NCI-H526 (cell line): ENCODE measurements at regions not wholly inside any gene's neighbourhood (a gene's known extent, or its start where the extent isn't known, plus 50 kb on each side); places are given as distances from the start of the nearest gene placed in this dataset.
A peak's percentile ranks its signal among the peaks of the same experiment; 100 is the strongest.
"Not testable (repeated sequence)": the region's sequence is repeated elsewhere in the genome, so short reads cannot be mapped to it uniquely, and the experiment has no call there.

Source experiments
- DNase-seq, 2 experiments: peaks; one replicate each; lab custom pipeline; 2025; lab: John Stamatoyannopoulos, UW

DNA sequence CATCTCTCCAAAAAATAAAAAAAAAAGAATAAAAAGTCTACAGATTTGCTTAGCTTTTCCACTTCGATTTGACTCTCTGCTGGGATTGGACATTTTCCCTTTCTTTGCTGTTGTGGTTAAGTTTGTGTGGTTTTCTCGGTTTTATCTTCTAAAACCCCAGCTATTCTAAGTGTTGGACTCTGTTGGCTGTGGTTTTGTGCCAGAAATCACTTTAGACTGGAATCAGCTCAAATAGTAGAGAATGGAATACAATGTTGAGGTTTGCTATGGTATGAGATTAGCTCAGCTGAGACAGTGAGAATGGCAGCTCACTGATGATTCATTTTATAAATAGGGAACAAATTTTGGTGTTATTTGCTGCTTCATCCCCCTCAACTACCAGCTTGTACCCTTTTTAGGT, 116.0 kb downstream of the BUB3 start:
- DNase-seq: no peak

DNA sequence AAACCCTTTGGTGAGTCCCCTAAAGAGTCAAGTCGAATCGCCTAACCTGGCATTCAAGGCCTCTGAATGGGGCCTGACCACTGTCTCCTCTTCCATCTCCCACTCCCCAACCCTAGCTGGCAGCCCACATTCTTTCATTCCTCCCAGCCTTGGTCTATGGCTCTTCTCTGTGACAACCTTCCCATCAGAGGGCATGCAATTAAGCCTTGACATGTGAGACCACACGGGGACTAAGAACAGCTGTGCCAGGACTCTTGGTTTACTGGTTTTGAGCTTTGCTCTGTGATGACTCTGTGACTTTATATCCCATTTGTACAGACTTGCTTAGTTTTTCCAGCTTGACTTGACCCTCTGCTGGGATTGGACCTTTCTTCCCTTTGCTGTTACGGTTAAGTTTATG, 116.6 kb downstream of the BUB3 start:
- DNase-seq: no peak

DNA sequence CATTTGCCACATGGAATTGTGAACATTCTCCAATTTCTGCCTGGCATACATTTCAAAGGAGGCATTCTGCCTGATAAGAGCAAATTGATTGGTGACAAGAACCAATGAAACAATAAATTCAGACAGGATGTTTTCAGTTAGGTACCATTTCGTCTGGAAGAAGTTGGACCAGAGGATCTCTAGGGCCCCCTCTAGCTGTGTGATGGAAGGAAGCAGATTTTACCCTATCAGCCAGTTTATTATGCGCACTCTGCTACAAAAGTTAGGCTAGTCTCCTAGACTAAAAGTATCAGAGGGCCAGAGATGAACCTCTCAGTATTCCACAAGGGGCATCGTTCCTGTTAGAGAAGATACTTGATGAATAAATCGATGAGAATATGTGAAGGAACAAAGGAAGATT, 118.0 kb downstream of the BUB3 start:
- DNase-seq: no peak

DNA sequence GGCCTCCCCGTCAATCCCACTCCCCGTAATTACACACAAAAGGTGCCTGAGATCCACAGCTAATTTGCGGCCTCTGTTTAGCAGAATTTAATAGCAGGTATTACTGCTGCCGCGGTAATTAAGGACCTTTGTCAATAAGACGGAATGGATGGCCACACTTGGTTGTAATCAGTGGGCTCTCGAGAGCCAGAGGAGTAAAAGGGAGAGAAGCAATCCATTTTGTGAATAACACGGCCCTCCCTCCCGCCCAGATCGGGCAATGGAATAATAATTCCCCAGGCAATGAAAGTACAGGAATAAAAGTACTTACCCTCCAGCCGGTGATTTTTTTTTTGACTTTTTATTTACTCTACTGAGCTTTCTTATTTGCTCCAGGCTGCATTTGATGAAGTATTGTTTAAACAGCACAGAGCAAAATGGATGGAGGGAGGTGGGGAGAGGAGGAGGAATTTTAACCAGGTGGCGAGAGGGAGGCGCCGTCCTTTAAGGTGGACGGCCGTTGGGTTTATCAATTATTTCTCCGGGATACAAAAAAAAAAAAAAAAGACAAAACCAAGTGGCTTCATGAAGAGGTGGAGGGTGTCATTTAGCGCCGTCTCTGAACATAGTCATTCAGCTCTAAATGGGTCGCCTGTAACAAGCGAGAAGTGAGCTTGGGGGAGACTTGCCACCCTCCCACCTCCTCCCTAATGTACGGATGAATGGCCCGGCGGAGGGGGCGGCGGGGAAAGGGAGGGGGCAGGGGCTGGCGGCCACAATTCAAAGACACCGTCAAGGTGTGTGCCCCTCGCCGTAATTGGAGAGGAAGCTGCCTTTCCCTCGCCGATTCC, 120.3 kb downstream of the BUB3 start:
- no peak for DNase-seq

DNA sequence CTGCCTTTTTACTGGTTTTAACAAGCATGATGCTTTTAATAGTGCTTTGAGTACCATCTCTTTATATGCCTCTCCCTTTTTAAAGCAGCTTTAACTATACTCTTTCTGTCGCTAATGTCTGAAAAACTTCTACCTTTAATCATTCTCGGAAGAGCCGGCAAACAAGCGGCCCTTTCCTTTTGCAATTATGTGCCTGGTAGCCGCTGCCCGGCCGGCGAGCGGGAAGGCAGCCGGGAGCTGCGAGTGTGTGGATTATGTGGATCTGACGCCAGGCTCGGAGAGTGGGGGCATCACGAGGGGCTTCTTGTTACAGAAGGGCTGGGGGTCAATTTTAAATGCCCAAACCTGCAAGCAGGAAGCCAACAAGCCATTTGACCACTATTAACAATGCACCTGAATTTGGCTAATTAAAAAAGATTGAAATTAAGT, 120.9 kb downstream of the BUB3 start:
- no peak for DNase-seq

DNA sequence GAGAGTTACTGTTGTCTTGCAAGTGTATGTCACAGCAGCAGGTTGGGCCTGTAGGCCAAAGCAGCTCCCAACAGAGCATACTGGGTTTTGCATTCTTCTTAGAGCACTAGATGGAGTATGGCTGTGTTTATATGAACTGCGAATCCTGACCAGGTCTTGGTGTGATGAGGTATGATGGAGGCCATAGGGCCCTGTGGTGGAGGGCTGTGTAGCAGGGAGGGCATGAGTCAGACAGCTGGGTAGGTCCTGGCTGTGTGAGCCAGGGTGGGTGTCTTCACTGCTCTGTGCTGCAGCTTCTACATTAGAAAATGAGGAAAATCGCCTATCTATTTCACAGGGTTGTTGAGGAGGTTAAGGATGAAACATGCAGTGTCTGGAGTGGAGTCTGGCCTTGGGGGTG, 124.2 kb downstream of the BUB3 start:
- no peak for DNase-seq

DNA sequence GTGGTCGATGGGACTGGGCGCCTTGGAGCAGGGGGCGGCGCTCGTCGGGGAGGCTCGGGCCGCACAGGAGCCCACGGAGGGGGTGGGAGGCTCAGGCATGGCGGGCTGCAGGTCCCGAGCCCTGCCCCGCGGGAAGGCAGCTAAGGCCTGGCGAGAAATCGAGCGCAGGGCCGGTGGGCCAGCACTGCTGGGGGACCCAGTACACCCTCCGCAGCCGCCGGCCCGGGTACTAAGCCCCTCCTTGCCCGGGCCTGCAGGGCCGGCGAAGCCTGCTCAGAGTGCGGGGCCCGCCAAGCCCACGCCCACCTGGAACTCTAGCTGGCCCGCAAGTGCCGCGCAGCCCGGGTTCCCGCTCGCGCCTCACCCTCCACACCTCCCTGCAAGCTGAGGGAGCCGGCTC, 129.2 kb downstream of the BUB3 start:
- not testable (repeated sequence) for DNase-seq

DNA sequence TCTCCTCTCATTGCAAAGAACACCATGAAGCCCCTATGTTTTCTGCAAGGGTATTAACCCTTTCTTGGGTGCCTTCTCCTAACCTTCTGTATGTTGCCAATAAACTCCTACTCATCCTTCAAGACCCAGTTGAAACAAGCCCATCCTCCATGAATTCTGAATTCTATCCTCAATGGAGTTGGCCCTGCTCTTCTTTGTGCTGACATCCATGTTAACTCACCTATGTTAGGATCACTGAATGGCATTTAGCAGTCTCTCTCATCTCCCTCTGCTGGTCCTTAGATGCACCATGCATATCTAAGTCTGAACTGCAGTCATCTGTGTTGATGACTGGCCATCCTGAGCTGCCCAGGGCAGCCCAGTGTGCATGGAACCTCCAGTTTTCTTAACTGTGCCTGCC, 129.8 kb downstream of the BUB3 start:
- peak; percentile 28 to 68 for DNase-seq

DNA sequence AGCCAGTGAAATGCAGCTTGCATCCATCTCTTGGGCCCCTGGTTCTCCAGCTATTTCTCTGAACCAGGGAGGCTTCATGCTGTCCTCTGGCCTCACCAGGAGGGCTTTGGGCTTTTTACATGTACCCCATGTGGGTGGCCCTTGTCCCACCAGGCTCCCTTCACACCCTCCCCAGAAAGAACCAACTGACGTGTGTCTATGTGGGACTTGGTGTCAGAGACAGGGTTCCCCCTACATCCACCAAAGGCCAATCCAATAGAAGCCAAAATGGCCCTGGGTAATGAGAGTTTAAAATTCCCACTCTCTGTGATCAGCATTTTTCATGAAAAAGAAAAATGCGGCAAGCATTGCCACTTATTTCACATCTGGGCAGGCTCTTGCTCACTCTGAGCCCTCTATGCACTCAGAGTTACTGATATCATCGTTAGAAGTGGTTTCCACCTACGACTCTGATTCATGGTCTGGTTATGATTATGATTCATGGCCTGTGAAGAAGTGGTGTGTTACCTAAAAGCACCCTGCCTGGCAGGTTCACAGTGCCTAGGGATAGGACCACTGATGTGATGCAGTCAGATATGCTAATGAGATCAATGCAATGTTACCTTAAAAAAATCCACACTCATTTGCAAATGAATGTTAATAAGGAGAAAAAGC, 133.5 kb downstream of the BUB3 start:
- DNase-seq: no peak

DNA sequence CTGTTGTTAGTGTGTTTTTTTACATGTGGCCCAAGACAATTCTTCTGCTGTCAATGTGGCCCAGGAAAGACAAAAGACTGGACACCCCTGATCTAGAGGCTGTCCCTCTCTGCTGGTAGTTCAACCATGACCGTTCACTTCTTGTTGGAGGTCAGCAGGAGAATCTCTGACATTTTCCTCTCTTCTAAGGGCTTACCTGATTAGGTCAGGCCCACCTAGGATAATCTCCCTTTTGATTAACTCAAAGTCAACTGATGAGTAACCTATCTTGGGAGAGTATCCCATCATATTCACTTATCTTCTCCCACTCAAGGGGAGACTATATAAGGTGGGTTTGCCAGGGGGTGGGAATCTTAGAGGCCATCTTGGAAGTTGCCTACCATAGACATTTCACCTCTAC, 135.2 kb downstream of the BUB3 start:
- DNase-seq: no peak

DNA sequence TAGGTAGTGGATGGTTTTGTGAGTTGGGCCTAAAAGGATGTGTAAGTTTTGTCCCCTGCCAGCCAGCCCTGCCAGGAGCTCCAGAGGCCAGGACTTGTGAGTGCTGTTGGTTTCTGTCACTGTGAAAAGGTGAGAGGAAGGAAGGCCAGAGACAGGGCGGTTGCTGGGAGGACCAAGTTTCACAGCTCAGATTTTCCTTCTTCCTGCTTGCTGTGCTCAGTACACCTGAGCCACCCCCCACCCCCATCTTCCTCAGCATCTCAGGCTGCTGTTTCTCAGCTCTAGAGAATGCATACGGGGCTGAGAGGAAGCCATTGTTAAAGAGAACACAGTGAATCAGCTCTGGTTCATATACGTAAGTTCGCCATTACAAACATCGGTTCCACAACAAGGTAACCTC, 139.9 kb downstream of the BUB3 start:
- DNase-seq: no peak

DNA sequence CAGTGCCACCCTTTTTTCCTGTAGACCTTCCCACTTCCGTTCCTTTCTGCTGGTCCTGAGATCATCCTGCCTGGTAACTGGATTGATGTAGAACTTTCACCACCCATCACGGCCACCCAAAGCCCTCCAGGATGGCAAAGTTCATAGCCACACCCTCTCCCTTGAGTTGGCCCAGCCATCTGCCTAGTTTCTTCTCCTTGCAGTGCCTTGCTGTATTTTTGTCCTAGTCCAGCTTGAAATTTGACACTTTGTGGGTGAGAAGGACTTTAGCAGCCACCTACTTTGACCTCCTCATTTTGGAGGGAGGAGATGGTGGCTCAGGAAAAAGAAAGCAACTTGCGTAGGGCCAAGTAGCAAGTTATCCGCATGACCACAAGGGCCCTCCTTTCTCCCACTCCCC, 140.7 kb downstream of the BUB3 start:
- no peak for DNase-seq

DNA sequence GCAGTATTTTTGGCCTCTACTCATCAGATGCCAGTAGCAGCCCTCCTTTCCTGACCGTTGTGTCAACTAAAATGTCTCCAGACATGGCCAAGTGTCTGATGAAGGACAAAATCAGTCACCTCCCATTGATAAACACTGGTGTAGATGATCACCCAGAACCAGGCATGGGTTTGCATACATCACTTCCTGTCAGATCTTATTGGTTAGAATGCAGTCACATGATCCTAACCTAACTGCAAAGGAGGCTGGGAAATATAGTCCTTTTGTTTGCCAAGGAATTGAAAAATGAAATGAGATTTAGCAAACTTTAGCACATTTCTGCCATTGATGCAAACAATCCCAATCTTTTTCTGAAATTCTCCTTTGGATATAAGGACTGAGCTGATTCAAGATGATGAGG, 141.4 kb downstream of the BUB3 start:
- DNase-seq: no peak

DNA sequence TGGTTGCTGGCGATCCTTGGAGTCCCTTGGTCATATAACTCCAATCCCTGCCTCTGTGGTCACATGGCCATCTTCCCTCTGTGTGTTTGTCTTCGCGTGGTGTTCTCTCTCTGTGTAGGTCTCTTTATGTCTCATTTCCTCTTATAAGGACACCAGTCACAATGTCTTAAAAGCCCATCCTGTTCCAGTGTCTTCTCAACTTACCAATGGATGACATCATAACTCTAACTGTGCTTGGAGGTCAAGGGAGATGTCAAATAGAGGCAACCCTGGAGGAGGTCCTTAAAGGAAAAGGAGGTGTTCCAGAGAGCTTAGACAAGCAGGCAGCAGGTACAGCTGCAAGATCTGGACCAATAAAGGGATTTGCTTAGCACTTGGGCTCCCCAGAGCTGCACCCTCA, 143.0 kb downstream of the BUB3 start:
- DNase-seq: no peak

DNA sequence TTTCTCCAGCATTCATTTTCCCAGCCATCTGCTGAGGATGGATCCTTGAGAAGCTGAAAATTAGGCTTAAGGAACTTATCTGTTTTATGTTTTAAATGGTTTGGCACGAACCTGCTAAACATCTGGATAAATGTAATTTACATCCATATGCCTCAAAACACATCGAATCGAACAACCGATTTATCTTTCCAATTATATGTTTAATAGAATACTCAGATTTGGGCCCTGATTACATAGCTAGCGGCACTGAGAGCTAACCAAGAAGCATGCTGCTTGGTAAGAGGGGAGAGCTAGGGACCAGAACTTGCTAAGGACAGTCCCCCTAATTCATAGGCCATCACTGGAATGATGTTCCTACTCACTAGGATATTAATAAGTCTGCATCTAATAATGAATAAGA, 144.4 kb downstream of the BUB3 start:
- DNase-seq: no peak

DNA sequence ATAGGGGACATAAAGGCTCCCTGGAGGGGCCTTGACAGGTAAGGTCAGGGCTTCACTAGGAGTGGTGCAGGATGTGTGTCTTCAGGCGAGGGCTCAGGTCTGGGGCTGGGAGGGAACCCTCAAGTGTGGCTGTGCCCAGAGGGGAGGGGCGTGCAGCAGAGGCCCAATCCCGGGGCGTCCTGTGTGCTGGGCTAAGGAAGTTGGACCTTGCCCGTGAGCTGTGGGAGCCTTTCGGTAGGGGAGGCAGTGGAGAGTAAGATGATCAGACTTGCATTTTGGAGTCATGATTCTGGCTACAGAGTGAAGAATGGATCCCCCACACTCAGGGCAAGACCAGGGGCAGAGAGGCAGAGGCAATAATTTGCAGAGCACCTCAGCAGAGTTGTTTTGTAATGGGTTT, 145.4 kb downstream of the BUB3 start:
- no peak for DNase-seq

DNA sequence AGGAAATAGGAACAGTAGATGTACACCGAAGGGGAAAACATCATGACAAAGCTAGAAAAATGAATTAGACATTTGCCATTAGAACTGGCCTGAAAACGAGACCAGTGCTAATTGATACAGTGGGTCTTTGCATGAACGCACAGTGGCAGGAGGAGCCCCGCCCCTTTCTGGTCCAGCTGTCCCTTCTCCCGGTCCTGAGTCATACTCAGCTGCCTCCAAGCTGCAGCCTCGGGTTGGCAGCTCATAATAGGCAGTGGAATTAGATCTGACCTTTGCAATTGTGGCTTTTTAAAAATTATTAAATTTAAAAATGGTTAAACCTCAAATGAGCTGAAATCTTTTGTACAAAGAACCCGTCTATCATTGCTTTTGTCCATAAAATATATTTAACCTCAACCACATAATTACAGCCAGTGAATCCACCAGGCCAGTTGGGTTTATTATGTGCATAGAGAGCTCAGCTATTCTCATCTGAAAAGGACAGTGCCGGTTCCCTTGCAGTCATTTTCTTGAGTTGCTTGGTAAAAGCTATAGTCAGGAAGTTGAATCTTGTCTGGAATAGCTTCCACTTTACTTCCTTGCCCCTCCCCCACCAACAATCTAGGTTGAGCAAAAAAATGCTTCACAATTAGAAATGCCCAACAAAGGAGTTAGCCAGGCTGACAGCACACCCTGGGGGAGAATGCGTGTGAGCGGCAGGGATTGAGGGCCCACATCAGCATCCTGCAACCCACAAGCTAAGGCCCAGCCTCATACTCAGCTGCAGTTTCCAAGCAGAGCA, 147.1 kb downstream of the BUB3 start:
- DNase-seq: peak; percentile 28 to 75

DNA sequence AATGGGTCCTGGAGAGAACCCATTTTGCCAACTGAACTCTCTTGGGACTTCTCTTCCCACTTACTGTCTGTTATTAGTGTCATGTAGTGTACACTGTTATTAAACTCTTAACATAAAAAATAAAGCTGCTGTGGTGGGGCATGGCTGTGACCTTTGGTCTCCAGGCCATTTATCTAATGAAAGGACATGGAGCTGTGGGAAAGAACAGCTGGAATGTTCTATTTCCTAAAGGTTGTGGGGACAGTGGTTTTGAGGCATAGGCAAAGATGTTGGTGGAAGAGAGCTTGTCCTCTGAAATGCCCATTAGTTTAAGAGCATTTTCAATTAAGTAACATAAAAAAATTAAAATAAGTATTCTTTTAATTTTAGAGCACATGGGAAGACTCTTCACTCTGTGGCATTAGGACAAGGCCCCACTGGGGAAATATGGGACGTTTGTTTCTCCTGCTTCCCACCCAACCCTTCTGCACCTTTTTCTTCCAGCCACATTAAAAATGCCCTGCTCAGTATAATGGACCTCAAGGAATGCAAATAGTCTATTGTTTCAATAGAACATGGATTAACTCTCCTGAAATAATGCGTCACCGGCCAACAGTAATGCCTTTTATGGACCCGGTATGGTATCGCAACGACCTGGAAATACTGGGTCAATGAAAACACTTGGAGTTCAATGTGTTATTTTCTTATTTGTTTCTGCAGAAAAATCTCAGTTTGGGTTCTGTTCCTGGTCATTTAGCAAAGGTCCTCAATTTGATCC, 149.6 kb downstream of the BUB3 start:
- DNase-seq: no peak

DNA sequence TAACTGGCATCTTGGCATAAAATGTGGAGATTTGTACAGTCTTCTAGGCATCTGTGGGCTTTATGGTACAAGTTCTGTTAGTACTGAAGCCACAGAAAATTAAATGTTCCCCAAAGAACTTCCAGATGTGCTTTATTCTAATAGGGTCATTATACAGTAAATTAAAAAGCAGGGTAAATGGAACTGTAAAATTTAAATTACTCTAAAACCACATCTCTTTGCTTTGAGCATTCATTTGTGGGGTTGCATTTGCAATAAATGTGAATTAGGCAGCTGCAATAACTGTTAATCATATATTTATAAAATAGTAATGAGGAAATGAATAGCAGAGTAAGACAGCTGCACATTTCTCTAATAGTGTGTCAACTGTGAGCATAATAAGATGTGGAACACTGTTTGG, 151.5 kb downstream of the BUB3 start:
- no peak for DNase-seq

DNA sequence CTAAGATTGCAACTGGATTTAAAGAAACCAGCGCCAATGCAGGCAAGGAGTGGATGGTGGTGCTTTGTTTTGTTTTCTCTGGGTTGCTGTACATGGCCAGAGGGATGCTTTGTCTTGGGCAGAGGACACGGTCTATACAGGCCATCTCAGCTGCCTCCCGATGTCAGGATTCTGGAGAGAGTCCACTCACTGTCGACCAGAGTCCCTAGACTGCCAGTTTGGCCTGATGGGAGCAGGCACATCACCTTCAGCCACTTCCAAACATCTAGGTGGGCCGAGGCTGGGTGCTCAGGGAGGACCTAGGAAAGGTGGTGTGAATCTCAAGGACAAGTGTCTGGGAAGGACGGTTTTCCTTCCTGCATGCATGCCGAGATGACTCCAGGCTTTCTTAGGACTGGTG, 152.1 kb downstream of the BUB3 start:
- no peak for DNase-seq

DNA sequence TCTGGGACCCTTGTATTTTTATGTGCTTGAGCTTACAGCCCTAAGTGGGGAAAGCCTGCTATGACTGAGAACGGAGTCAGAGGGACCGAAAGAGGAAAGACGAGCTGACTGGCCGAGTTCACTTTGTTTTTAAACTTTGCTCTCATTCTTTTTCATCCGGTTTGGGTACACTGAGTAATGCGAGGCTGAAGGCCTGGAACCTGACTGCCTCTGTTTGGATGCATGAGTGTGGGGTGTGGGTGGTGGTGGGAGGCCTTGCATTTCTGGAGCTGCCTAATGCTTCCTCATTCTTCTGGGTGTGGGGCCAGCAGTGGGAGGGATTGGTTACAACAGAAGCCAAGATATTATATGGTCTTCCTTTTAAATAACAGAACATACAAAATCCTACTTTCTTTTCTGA, 155.5 kb downstream of the BUB3 start:
- DNase-seq: no peak

DNA sequence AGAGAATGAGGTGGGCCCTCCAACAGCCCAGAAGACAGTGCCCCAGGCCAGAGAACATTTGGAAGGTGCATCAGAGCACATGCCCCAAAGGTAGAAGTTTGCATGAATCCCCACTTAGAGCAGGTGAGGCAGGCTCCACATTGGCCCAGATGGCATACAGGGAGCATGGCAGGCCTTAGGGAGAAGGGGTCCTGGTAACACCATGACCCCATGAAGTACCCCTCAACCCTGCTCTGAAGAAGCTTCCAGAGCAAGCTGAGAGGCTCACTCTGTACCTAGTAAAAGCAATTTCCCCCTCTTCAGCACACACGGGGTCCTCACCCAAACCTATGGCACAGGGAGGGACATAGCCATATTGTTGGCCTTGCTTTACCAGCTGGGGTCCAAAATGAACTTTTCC, 162.6 kb downstream of the BUB3 start:
- no peak for DNase-seq
